ENCODE measurements at regions not wholly inside any gene's neighbourhood (a gene's known extent, or its start where the extent isn't known, plus 50 kb on each side); places are given as distances from the start of the nearest gene placed in this dataset.
"Not testable (repeated sequence)": the region's sequence is repeated elsewhere in the genome, so short reads cannot be mapped to it uniquely, and the experiment has no call there.

DNA sequence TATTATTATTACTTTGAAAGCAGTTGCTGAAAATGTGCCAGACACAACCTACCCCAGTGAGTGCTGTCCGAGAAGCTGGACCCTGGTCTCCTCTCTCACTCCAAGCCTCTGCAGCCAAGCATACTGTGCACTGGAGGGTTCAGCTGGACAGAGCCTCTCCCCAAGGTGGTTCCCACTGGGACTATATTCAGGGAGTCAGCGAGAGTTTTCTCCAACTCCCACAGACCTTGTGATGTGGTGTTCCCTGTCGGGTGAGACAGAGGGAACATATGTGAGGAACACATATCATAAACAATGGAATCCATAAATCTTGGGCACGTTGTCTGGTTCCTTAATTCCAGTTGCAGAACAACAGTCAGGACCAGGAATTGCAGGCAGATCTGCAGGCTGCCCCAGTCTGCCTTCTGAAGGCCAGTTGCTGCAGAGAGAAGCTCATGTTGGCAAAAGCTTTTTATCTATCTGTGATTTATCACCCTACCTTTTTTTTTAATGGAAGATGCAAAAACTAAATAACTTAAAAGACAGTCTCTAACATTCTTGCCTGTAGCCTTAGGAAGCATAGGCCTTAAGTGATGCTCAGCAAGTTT is 619.8 kb upstream of the TBX3 start:
- no peak for DNase-seq (ENCODE audit: low read depth in 2 of 3, low spot score in 2 of 3)

DNA sequence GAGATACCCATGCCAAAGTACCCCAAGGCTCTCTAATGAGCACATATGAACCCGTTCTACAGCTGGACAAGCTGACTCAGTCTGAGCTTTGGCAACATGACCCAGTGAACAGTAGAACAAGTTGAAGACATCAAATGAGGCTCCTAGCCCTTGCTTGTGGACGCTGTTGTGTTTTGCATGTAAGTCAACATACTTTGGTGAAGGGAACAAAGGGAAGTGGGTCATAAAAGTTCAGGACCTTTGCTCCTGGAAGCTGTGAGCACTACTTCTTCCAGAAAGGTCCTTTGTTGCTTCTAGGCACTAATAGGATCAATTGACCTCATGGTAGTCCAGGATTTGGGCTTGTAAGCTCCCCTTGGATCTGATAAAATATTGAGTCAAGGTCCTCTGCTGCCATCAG is 613.5 kb upstream of the TBX3 start:
- DNase-seq (ENCODE audit: low read depth in 2 of 3, low spot score in 2 of 3): no peak

DNA sequence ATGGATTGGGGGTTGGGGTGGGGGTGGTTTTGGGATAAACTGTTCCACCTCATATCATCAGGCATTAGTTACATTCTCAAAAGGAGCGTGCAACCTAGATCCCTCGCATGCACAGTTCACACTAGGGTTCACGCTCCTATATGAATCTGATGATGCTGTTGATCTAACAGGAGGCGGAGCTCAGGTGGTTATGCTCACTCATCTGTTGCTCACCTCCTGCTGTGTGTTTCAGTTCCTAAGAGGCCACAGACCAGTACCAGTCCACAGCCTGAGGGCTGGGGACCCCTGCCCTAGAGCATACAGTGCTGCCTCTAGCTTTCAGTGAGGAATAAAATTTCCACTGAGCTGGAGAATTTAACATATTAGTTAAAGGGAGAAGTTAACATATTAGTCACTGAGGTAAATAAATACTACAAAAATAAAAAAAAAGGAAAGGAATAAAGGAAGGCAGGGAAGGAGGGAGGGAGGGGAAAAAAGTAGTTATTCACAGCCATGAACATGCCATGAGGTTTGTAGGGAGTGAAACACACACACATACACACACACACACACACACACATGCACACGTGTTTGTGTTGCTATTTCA is 612.7 kb upstream of the TBX3 start:
- DNase-seq (ENCODE audit: low read depth in 2 of 3, low spot score in 2 of 3): no peak

DNA sequence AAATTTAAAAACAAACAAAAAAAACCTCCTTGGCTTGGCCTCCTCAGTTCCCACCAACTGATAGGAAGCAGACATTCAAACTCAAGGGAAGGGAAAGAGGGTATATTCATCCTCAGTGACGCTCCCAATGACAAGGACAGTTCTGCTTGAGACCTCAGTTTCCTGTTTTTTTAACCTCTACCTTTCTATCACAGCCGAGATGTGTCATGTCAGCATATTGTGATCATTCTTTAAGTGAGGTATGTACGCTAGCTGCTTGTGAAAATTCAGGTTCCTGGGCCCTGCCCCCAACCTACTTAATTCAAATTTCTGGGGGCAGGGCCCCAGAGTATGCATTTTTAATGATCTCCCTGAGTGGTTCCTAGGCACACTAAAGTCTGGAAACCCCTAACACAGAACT is 611.9 kb upstream of the TBX3 start:
- no peak for DNase-seq (ENCODE audit: low read depth in 2 of 3, low spot score in 2 of 3)

DNA sequence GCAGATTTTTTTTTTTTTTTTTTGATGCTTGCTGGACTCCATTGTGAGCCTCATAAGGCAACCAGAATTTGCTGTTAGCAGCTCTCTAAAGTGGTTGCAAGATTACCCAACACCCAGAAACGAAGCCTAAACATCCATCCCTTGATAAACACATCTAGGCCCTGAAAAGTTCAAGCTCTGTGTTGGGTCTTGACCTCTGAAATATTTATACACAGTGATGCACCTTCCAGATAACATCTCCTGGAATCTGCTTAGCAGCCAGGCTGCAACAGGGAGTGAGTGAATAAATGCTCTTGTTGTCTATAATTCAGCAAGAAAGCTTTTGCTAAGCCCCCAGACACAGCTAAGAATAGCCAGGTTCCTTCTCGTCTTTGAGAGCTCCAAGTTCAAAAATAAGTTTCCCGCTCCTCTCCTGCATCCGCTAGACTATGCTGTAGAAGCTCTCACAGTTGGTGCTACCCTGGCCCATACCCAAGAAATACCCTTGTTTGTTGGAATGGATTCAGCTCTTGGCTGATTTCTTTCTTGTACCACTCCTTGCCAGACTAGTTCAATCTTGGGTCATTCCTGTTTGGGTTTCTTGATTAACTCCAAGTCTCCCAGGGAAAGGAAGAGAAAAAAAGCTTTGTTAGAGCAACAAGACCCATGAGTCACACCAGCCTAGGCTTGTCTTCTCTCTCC is 610.6 kb upstream of the TBX3 start:
- DNase-seq (ENCODE audit: low read depth in 2 of 3, low spot score in 2 of 3): no peak

DNA sequence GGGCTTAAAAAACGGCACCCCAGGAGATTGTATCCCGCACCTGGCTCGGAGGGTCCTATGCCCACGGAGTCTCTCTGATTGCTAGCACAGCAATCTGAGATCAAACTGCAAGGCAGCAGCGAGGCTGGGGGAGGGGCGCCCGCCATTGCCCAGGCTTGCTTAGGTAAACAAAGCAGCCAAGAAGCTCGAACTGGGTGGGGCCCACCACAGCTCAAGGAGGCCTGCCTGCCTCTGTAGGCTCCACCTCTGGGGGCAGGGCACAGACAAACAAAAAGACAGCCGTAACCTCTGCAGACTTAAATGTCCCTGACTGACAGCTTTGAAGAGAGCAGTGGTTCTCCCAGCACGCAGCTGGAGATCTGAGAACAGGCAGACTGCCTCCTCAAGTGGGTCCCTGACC is 601.5 kb upstream of the TBX3 start:
- DNase-seq (ENCODE audit: low read depth in 2 of 3, low spot score in 2 of 3): not testable (repeated sequence)

DNA sequence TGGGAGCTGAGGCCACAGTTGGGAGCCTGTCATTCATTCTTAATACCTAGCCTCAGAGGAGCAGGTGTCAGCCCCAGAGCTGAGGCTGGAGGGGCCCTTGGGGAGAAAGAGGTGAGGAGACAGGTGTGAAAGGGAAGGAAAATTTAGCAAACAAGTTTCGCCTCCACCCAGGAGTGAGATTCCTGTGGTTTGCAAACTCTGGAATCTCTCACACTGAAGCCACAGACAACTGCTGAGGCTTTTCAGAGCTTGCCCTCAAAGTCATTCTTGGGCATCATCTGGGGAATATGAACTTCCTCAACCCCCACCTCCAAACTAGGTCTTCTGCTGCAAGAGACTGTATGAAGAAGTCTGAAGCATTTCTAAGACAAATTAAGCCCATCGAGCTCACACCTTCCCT is 589.5 kb upstream of the TBX3 start:
- no peak for DNase-seq (ENCODE audit: low read depth in 2 of 3, low spot score in 2 of 3)

DNA sequence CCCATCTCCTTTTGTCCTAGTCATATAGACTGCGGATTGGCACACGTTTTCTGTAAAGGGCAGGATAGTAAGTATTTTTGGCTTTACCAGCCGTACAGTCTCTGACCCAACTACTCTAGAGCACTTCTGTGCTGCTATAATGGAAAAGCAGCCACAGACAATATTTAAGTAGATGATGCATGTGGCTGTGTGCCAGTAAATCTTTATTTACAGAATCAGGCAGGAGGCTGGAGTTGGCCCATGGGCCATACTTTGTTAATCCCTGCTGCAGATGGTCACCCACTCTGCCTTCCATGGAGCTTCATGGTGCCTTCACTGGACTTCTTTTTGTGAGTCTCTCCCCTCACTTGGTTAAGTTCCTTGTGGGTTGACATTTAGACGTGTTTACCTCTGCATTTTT is 584.5 kb upstream of the TBX3 start:
- DNase-seq (ENCODE audit: low read depth in 2 of 3, low spot score in 2 of 3): no peak

DNA sequence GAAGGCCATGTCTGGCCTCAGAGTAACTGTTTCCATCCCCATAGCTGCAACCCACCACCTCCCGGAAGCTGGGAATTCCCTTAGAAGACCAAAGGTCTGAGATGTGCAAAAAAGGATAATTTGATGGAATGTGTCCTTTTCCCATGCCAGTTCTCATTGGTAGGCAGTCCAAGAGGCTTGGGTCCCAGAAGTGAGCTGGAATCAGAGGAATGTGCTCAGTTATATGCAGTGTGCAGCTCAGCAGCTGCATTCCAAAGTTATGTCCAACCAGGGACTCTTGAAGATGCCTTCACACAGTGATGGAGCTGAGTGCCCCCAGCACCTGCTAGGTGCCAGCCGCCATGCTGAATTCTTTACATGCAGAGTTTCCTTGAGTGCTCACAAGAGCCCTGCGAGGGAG is 583.9 kb upstream of the TBX3 start:
- no peak for DNase-seq (ENCODE audit: low read depth in 2 of 3, low spot score in 2 of 3)

DNA sequence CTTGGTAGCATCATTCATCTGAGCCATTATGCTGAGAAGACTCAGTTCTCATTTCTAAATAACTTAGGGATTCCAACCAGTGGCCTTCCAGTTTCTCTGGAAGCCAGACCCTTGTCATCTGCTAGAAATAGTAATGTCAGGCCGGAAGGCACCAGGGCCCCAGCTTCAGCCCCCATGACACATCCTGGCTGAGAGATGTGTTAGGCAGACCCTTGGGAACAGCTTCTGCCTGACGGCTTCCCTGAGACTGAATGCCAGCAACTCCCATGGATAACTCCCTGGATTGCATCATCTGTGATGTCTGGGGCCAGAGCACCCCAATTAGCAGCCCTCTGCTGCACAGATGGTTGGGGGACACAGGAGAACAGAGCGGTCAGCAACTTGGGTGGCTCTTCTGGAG is 583.5 kb upstream of the TBX3 start:
- DNase-seq (ENCODE audit: low read depth in 2 of 3, low spot score in 2 of 3): no peak

DNA sequence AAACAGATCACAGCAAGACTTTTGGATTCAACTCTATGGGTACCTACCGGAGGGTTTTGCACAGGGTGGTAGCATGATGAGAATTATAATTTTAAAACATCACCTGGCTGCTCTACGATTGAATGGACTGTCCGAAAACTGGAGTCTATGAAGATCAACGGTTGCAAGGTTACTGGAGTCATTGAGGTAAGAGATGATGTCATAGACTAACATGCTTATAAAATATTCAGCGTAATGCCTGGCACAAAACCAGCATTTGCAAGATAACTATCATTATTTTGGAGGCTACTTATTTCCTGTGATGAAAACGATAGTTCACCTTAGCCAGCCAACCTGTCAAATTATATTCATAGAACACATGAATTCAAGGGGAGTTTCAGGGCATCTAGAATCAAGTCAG is 580.6 kb upstream of the TBX3 start:
- DNase-seq (ENCODE audit: low read depth in 2 of 3, low spot score in 2 of 3): no peak

DNA sequence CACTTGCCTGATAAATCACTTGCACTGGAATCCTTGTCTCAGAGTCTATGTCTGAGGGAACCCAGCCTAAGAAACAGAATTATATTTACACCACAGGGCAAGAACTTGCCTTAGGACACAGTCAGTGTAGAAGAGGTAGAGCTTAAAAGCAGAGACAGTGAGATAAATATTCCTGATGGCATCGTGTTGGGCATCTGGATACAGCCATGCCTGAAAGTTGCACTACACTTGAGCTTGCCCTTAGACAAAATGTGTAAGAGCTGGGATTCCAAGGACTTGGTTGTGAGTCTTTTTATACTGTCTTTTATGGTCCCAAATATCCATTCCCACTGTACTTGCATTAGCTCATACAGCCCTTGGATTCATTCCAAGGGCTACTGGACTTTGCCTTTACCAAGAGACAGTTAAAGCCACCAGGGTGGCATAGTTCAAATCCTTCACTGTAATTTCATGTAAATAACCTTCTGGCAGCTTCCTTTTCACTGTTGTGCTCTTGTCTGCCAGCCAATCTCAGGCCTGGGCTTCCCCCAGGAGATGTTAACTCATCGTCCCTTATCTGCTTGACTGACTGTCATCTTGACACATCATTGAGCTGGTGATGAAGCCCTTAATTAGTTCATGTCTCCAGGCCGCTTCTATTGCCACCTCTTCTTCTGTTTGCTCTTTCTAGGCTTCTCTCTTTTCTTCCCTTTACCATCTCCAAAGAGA is 577.9 kb upstream of the TBX3 start:
- no peak for DNase-seq (ENCODE audit: low read depth in 2 of 3, low spot score in 2 of 3)

DNA sequence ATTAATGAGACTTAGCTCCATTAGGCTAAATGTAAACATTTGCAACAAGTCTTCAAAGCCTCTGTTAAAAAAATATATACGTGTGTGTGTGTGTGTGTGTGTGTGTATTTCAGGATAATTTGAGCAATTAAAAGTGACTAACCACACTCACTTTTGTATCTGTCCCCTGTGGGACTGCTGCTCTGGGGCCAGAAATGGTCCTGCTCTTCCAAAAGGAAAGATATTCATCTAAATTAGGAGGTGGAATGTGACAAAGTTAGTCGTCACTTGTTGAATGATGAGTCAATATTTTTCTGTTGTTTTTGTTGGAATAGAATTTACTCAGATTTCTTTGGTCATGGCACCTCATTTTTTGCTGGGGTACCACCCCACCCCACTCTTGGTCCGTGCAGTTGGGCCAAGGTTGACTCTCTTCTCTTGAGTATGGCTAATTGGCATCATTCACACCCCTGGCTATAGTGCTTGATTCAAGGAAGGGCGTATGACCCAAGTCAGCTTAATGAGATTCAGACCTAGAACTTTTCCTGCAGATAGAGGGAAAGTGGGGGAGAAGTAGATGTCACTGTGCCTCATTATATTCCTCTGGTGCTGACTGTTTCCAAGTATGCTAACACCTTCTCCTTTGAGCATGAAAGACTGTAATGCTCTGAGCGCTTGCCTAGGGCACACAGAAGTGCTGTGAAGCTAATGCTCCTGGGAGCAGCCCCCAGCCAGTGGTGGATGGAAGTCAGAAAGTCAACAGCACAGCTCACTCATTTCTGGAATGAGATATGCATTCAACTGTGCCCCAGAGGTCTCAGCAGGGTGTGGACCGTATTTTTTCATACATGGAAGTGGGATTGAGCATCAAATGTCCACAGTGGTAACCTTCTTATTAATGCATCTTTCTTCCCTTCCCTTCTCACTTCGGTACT is 577.0 kb upstream of the TBX3 start:
- DNase-seq (ENCODE audit: low read depth in 2 of 3, low spot score in 2 of 3): no peak

DNA sequence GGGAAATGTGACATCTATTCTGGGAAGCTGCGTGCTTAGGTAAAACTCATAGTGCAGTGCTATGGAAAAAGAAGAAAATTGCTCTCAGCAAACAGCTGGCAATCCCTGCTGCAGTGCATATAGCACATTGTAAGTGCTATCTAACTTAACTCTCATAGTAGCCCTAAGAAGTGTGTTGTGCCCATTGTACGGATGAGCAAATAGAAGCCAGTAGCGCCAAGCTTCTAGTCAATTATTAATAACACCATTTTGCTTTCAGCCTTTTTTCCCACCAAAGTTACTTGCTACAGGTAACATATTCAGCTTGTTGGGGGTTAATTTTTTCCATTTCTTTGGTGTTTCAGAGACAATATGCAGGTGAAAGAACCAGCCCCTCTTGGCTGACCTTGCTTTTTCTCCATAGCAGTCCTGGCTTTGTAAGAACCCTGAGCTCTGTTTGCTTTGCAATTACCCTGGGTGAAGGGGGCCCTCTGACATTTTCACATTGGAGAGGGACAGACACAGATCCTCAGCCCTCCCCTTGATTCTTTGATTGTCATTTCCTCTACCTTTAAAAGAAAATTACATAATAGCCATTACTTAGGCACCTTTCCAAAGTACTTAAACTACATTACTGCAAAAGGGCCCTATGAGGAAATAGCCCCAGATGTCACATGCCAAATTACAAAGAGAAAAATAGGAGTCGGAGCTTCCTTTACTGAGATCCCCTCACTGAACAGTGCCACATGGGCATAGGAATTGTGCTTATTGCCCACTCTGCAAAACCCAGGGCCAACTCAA is 576.2 kb upstream of the TBX3 start:
- no peak for DNase-seq (ENCODE audit: low read depth in 2 of 3, low spot score in 2 of 3)

DNA sequence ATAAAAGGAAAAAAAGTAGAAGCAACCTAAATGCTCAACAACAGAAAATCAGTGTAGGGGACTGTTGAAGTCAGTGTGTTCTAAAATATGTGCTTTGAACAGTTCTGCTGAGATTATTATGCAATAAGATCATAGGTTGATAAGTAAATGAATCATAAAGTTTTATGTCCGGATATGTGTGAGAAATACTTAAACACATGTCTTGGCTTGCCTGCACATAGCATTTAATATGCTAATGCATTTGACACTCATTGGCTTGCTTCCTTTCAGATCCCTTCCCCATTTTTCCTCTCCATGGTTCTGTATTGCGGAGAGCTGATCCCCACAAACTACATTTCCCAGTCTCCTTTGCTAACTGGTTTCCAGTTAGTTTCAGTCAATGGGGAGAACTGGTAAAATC is 573.8 kb upstream of the TBX3 start:
- DNase-seq (ENCODE audit: low read depth in 2 of 3, low spot score in 2 of 3): no peak

DNA sequence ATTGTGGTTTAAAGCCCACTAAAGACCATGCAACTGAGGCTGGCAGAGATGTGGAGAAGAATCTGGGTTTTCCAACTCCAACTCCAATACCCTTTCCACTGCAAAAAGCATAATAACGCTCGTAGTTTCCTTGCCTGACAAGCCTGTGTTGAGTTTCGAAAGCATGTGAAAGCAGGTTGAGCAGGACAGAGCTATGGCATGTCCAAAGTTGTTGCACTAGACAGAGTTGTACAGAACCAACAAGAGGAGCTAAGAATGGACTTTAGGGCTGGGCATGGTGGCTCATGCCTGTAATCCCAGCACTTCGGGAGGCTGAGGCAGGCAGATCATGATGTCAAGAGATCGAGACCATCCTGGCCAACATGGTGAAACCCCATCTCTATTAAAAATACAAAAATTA is 572.0 kb upstream of the TBX3 start:
- DNase-seq (ENCODE audit: low read depth in 2 of 3, low spot score in 2 of 3): no peak

DNA sequence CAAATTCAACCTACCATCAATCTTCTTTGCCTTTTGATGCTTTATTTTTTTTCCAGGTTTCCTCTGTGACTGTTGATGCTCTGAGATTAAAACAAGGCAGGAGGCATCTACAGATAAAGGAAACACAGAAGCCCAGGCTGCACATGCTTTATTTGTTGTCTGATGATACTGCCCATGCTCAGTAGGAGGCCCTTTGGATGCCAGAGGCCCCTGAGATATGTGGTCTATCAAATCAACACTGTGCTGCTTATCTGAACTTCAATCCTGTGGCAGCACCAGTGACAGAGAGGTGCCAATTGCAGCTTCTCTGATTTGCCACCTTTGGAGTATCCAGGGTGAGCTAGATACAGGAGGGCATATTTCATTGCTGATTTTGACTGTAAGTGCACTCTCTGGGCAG is 571.3 kb upstream of the TBX3 start:
- DNase-seq (ENCODE audit: low read depth in 2 of 3, low spot score in 2 of 3): no peak

DNA sequence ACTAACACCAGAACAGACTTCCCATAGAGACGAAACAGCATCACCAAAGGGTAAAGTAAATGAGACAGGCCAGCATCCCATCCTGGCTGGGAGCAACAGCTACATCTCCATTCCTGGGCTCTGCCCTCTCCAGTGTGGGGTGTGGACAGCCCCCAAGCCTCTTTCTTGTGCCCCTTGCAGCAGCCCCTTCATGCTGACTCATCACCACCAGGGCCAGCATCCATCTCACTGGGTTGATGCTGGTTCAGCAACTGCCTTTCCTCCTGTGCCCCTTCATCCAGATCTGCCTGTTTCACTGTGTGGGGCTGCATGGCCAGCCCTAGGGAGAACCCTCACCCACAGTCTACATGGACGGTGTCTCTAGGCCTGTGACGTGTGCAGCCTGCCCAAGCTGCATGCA is 569.1 kb upstream of the TBX3 start:
- no peak for DNase-seq (ENCODE audit: low read depth in 2 of 3, low spot score in 2 of 3)

DNA sequence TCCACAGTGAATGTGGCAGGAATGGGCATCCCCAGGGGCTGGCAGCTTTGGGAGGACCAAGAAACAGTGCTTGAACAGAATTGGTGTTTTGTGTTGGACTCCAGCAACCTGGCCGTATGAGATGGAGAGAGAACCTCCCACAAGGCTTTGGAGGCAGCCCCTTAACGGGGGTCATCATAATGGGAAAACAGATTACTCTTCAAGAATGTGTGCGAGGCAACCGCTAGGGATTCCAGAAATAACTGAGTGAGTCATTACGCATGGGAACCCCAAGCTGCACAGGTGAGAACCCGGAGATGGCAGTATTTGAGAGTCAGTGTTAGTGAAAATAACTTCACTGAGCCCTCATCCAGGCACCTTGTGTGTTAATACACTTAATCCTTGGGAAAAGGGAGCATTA is 567.8 kb upstream of the TBX3 start:
- no peak for DNase-seq (ENCODE audit: low read depth in 2 of 3, low spot score in 2 of 3)

DNA sequence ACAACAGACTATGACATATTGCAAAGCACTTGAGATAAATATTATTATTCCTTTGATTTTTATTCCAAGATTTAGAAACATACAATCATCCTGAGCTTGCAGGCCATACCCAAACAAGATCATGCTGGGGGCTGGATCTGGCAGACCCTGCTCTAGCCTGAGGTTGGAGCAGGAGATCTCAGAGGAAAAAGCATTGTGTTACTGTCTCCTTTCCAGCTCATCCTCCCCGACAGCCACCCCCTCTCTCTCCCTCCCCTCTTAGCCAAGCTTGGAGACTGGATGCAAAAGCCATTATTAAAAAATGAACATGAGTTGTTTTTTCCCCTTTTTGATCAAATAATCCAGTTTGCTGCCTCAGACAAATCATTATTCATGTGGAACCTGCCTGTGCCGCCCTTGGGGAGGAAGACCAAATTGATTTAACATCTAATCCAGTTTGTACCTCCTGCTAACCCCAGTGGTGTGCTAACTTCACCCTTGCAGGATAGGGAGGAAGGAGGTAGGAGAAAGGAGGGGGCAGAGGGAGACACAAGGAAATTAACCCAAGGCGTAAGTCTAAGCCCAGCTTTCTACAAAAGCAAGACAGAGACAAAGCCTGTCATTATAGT is 565.8 kb upstream of the TBX3 start:
- no peak for DNase-seq (ENCODE audit: low read depth in 2 of 3, low spot score in 2 of 3)
